Panc1 (cell line): ENCODE measurements at regions not wholly inside any gene's neighbourhood (a gene's known extent, or its start where the extent isn't known, plus 50 kb on each side); places are given as distances from the start of the nearest gene placed in this dataset.

Experiments
- ATAC-seq: fragments of 200-7000 bp; cut with Tn5 transposase; 2 replicates; pipeline ENCODE4 v1.9.1; 2020; ENCODE audit warnings: mild to moderate bottlenecking, moderate library complexity
- BruUV-seq: library from RNA; stranded (reverse); fragments of 400-500 nt; replicated peaks from 2 replicates; lab custom pipeline; 2021; lab: Mats Ljungman, UMichigan
- CTCF ChIA-PET: fragments of 300-600 bp; sonication (Branson Sonifier 250); formaldehyde crosslinking; loops from one replicate; lab custom pipeline; 2022; ENCODE audit warnings: antibody characterized with exemption; lab: Charles Lee
- POLR2A ChIA-PET: fragments of 300-600 bp; sonication (Branson Sonifier 250); formaldehyde crosslinking; loops from one replicate; lab custom pipeline; 2022; ENCODE audit warnings: antibody characterized with exemption; lab: Charles Lee
- DNase-seq: peaks from one replicate; pipeline ENCODE4 v3.0.0-alpha.2; 2010; ENCODE audit warnings: low read depth, low spot score
- H3K27ac ChIP-seq: 2 replicates; pipeline ENCODE4 v1.5.1; 2011; ENCODE audit warnings: mild to moderate bottlenecking, low read length, inconsistent platforms
- H3K27me3 ChIP-seq: fragments of 200-500 bp; sonication (Bioruptor generic); 2 replicates; pipeline ENCODE4 v1.6.0; 2014; ENCODE audit warnings: low read length, inconsistent platforms; ENCODE audit not compliant: control insufficient read depth, insufficient read depth
- H3K36me3 ChIP-seq: fragments of 200-500 bp; sonication (Bioruptor generic); 2 replicates; pipeline ENCODE4 v1.5.1; 2014; ENCODE audit warnings: inconsistent platforms, mild to moderate bottlenecking, low read length, moderate library complexity; ENCODE audit not compliant: control insufficient read depth, insufficient read depth
- H3K4me1 ChIP-seq: 2 replicates; pipeline ENCODE4 v1.5.1; 2011; ENCODE audit warnings: inconsistent platforms, mild to moderate bottlenecking, low read length, moderate library complexity; ENCODE audit not compliant: control insufficient read depth, insufficient read depth
- H3K4me3 ChIP-seq, 2 experiments: 2 replicates each; pipeline ENCODE4 v1.5.1; 2011 to 2012; ENCODE audit warnings: low read depth in 2 of 2, low read length in 2 of 2, mild to moderate bottlenecking in 2 of 2, inconsistent platforms in 1 of 2, moderate library complexity in 1 of 2
- H3K9me3 ChIP-seq: fragments of 200-500 bp; sonication (Bioruptor generic); 2 replicates; pipeline ENCODE4 v1.5.1; 2014; ENCODE audit warnings: low read depth, mild to moderate bottlenecking, inconsistent platforms, low read length, moderate library complexity; ENCODE audit not compliant: control insufficient read depth, insufficient read depth
- POLR2AphosphoS5 ChIP-seq: IDR thresholded peaks from 2 replicates; pipeline ENCODE4 v1.6.1; 2012; ENCODE audit warnings: mild to moderate bottlenecking, low read depth, low read length, moderate library complexity
- SIN3A ChIP-seq: IDR thresholded peaks from 2 replicates; pipeline ENCODE4 v1.6.1; 2012; ENCODE audit warnings: low read depth, mild to moderate bottlenecking, low read length, moderate library complexity, borderline replicate concordance; ENCODE audit not compliant: insufficient read depth
- TCF7L2 ChIP-seq: IDR thresholded peaks from 2 replicates; pipeline ENCODE4 v1.6.1; 2011; ENCODE audit warnings: mild to moderate bottlenecking, low read depth, low read length, inconsistent platforms
- in situ Hi-C: cut with HindIII; loops from 2 replicates; pipeline ENCODE4 v1.10.0; 2016; ENCODE audit warnings: low sequenced_read_pairs, low pct_unique_long_range_greater_than_20kb
- intact Hi-C: fragments of 100-400 bp; cut with micrococcal nuclease; formaldehyde crosslinking; loops from one replicate; pipeline ENCODE4 v1.10.0; 2022; ENCODE audit not compliant: unreplicated experiment
- TF ChIP-seq, protein P1 (sequence below): fragments of 450-650 bp; IDR thresholded peaks from 2 replicates; pipeline ENCODE4 v1.5.1; 2017; ENCODE audit warnings: mild to moderate bottlenecking
- TF ChIP-seq, protein P2 (sequence below), 2 experiments: IDR thresholded peaks; 2 replicates each; pipeline ENCODE4 v1.6.1; 2011 to 2012; ENCODE audit warnings: low read depth in 2 of 2, control low read depth in 1 of 2, low read length in 1 of 2, mild to moderate bottlenecking in 1 of 2, moderate library complexity in 1 of 2; ENCODE audit not compliant: insufficient read depth in 1 of 2

DNA sequence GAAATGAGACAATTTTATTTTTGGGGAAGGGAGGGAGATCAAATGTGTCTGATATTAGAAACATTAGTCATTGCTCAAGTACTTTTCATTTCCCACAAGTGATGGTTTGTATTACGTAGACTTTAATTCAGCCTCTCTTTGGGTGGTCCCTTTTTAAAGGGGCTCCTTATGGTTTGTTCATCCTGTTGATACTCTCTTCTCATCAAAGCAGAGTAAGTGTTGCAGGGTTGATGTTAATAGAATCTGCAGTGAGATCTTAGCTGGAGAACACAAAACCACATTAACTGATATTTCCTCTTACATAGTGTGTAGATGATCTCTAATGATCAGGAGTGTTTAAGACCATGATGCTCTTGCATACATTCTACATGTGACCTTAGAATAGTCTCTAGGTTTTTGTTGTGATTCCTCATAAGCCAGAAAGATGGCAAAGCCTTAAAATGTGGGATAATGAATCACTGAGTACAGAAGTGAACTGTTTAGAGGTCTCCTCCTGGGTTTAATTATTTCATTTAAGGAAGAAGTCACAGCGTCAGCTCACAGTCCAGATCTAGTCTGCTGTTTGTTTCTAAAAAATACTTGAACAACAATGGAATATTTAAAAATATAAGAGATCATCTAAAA, 87.4 kb upstream of the PTPRR start:
- intact Hi-C loops (loop anchor here (10.0 kb wide), 1 partner anchor 253 kb away; no protein-coding TSS in a partner anchor), in situ Hi-C loops (no loop called here)
- ATAC-seq (no peak), DNase-seq (no peak)
- Histone ChIP-seq H3K36me3 (no peaks in the 10 kb centered on the region), H3K27me3 (no peaks in the 10 kb centered on the region), H3K27ac (no peak overlapping the region), H3K4me3 (no peak overlapping the region), H3K4me1 (no peaks in the 10 kb centered on the region), H3K9me3 (no peaks in the 10 kb centered on the region; the same call in 1 of the 2 replicates)
- ChIA-PET POLR2A (no interaction called here), CTCF (no interaction called here)
- TF ChIP-seq, protein P1, sequence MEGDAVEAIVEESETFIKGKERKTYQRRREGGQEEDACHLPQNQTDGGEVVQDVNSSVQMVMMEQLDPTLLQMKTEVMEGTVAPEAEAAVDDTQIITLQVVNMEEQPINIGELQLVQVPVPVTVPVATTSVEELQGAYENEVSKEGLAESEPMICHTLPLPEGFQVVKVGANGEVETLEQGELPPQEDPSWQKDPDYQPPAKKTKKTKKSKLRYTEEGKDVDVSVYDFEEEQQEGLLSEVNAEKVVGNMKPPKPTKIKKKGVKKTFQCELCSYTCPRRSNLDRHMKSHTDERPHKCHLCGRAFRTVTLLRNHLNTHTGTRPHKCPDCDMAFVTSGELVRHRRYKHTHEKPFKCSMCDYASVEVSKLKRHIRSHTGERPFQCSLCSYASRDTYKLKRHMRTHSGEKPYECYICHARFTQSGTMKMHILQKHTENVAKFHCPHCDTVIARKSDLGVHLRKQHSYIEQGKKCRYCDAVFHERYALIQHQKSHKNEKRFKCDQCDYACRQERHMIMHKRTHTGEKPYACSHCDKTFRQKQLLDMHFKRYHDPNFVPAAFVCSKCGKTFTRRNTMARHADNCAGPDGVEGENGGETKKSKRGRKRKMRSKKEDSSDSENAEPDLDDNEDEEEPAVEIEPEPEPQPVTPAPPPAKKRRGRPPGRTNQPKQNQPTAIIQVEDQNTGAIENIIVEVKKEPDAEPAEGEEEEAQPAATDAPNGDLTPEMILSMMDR, result no peak
- TF ChIP-seq, protein P2, sequence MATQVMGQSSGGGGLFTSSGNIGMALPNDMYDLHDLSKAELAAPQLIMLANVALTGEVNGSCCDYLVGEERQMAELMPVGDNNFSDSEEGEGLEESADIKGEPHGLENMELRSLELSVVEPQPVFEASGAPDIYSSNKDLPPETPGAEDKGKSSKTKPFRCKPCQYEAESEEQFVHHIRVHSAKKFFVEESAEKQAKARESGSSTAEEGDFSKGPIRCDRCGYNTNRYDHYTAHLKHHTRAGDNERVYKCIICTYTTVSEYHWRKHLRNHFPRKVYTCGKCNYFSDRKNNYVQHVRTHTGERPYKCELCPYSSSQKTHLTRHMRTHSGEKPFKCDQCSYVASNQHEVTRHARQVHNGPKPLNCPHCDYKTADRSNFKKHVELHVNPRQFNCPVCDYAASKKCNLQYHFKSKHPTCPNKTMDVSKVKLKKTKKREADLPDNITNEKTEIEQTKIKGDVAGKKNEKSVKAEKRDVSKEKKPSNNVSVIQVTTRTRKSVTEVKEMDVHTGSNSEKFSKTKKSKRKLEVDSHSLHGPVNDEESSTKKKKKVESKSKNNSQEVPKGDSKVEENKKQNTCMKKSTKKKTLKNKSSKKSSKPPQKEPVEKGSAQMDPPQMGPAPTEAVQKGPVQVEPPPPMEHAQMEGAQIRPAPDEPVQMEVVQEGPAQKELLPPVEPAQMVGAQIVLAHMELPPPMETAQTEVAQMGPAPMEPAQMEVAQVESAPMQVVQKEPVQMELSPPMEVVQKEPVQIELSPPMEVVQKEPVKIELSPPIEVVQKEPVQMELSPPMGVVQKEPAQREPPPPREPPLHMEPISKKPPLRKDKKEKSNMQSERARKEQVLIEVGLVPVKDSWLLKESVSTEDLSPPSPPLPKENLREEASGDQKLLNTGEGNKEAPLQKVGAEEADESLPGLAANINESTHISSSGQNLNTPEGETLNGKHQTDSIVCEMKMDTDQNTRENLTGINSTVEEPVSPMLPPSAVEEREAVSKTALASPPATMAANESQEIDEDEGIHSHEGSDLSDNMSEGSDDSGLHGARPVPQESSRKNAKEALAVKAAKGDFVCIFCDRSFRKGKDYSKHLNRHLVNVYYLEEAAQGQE (IDR thresholded peaks at IDR 0.05; ENCODE audit: insufficient read depth in 1 of 2, low read depth in 2 of 2, low read length in 1 of 2), result no peak
- no peak for TF ChIP-seq TCF7L2
- no peak for TF ChIP-seq POLR2AphosphoS5
- TF ChIP-seq SIN3A, result no peak
- no TSS peak for BruUV-seq

DNA sequence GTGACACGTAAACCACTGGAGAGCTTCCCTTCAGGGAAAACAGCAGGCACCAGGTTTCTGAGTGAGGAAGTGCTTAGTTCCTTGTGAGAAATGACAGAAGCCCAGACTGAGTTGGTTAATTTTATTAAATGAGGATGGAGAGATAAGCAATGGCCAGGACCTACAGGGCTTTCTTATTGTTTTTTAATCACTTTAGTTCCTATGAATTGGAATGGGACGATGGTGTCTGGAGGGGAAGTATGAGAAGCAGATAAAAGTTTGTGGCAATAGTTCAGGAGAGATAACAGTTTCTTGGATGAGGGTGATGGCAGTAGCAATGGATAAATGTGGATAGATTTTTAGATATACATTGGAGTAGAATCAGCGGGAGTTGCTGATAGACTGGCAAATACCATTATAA, 86.5 kb upstream of the PTPRR start:
- ATAC-seq (no peak), DNase-seq (no peak)
- Histone ChIP-seq H3K4me1 (no peaks in the 10 kb centered on the region), H3K36me3 (no peaks in the 10 kb centered on the region), H3K4me3 (no peak overlapping the region), H3K9me3 (no peaks in the 10 kb centered on the region; the same call in 1 of the 2 replicates), H3K27me3 (no peaks in the 10 kb centered on the region), H3K27ac (no peak overlapping the region)
- ChIA-PET POLR2A (no interaction called here), CTCF (no interaction called here)
- in situ Hi-C loops, result no loop called here
- no TSS peak for BruUV-seq
- TF ChIP-seq TCF7L2 (no peak), POLR2AphosphoS5 (no peak), SIN3A (no peak)
- TF ChIP-seq, protein P2 (IDR thresholded peaks at IDR 0.05; ENCODE audit: insufficient read depth in 1 of 2, low read depth in 2 of 2, low read length in 1 of 2), result no peak
- TF ChIP-seq, protein P1, result no peak
- intact Hi-C loops, result loop anchor here (10.0 kb wide), 1 partner anchor 252 kb away; no protein-coding TSS in a partner anchor
